ENCODE measurements at regions not wholly inside any gene's neighbourhood (a gene's known extent, or its start where the extent isn't known, plus 50 kb on each side); places are given as distances from the start of the nearest gene placed in this dataset.
"Not testable (repeated sequence)": the region's sequence is repeated elsewhere in the genome, so short reads cannot be mapped to it uniquely, and the experiment has no call there.

DNA sequence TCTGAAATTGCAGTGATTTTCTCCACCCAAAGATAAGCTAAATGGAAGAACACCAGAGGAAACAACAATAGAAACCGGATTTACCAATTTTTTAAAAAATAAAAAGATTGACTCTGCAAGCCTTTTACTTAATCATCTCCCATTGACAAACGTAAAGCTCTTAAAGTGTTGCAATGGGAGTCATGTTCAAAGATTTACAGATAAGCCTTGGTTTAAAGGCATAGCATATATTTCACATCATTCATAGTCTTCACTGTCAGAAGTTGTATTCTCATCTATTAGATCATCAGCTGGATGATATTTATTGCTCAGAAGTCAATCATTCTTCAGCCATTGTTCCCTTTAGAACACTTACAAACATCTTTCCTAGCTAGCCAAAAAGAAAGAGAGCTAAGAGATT lies 397.6 kb downstream of the GBE1 start:
- DNase-seq (ENCODE audit: low spot score): no peak

DNA sequence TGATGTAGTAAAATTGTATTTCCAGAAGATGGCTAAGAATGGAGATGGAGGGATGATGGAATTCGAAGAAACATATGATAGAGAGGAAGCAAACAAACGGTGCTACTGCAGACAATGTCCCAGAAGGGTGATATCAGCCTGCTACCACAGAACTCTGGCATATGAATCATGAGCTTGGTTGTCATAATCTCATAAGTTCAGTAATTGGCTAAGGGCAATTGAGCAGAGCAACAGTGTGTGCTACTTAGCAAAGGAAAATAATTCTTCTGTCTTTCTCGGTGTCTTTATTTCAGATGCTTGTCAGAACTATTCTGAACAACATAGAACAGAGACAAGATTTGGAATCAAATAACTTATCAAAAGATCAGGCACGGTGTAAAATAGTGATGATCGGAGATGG lies 407.3 kb downstream of the GBE1 start:
- DNase-seq (ENCODE audit: low spot score): no peak

DNA sequence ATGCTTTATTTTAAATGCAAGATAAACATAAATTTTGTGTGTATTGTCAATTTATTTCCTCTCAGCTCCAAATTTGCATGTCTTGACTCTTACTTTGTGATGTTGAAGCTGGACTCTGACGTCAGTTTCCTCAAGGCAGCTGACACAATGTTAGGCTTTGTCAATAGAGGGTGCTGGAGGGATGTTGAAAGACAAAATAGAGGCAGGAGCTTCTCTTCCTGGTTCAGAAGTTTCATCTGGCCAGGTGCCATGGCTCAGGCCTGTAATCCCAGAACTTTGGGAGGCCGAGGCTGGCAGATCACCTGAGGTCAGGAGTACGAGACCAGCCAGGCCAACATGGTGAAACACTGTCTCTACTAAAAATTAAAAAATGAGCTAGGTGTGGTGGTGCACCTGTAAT lies 408.6 kb downstream of the GBE1 start:
- DNase-seq (ENCODE audit: low spot score): peak; percentile 2

DNA sequence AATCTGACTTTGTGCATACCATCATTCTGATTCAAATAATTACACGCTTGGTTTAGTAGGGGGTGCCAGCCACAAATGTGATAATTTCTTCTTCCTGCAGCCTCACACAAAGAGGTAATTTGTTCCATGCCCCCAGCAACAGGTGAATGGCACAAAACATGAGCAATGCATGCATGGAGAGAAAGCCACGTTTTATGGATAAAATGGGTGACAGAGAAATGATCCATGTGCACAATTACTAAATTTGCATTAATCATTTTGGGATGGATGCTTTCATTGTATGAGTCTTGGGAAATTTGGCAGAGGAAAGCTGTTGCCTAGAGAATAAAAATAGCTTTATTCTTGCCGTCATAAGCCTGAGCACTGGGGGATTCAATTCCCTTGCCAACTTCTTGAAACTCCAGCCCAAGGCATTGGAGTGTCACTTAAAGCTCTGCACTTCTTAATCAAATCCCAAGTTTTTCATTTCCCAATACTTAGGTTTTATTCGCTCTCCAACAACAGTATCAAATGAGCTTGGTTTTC lies 411.6 kb downstream of the GBE1 start:
- DNase-seq (ENCODE audit: low spot score): no peak

DNA sequence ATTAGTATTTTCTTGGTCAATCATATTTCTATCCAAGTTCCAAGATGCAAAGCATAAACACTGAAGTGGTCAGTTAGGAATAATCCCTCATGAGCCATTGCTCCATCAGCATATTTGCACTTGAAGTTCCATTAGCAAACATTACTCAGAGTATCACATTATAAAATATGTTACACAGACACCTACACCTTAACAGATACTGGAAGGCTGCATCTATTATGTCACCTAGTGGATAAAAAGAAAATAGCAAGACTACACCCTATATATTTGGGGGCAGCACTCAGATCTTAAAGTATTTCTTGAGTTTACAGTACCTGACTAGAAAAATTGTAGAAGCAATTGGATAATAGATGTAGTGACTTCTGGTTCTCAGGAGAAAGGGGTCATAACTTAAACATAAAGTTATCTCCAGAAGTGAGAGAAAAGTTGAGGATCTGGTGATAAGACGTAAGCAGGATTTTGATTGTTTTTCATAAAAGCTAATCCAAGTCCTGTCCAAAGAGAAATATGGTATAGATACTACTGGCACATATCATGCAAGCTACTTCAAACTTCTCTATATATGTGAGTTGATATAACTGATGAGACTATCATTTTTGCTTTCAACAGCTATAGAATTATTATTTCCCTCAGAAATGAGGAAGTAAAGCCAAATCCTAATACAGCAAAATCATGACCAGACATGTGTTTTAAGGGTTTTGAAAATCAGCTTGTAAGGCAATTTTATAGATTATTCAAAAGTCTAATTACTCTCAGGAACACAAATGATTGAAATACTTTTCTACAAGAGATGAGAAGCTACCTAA lies 422.2 kb downstream of the GBE1 start:
- peak; percentile 4 for DNase-seq (ENCODE audit: low spot score)

DNA sequence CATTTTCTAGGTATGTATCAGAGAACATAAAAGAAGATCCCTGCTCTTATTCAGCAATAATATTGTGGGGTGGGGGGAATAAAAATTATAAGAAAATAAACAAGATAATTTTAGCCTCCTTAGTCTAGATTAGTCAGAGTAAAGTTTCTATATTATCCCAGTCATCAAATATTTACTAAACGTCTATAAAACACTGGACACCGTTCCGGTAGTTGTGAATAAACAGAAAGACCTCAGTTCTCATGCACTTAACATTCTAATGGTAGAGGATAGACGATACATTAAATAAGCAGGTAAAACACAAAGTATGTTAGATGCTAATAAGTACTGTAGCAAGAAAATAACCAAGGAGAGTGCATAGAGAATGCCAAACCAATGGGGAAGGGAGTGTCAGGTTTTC lies 425.0 kb downstream of the GBE1 start:
- DNase-seq (ENCODE audit: low spot score): no peak

DNA sequence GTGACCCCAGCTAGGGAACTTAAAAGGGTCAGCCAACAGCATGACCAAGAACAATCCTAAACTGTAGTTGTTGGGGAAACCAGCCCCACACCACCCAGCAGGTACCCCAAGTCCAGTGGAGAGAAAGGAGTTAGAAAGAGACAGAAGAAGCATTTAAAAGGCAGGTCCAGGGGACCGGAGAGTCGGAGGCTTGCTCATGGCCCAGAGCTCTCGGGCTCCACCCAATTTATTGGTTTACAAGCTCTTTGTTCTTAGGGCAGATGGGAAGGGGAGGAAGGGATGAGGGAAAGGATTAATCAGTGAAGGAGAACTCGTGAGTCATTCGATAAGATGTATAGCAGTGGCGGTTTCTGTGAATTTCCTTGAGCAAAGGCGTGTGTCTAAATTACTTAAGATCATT lies 431.6 kb downstream of the GBE1 start:
- not testable (repeated sequence) for DNase-seq (ENCODE audit: low spot score)

DNA sequence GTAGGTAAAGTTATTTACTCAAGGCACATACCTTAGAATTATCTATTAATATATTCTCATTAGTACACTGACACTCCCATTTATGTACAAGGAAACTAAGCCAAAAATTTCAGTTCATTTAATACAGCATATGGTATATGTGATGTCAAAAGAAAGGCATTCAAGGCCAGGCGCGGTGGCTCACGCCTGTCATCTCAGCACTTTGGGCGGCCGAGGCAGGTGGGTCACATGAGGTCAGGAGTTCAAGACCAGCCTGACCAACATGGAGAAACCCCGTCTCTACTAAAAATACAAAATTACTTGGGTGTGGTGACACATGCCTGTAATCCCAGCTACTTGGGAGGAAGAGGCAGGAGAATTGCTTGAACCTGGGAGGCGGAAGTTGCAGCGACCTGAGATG lies 435.2 kb downstream of the GBE1 start:
- DNase-seq (ENCODE audit: low spot score): no peak

DNA sequence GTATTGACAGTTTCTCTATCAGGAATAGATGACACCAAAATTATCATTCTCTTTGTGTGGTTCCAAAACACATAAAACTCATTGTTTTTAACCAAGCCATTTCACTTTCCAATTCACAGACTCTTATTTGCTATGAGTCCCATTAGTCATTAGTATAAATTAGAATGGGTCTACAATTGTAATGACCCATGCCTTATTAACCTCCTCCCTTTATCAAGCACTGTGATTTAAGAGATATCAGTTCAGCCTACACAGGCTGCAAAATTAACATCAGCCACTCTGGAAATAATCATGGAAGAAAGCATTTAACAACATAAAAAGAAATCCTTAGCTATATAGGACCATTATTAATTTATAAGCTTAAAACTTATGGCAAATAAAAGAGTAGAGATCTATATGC lies 440.6 kb downstream of the GBE1 start:
- DNase-seq (ENCODE audit: low spot score): no peak

DNA sequence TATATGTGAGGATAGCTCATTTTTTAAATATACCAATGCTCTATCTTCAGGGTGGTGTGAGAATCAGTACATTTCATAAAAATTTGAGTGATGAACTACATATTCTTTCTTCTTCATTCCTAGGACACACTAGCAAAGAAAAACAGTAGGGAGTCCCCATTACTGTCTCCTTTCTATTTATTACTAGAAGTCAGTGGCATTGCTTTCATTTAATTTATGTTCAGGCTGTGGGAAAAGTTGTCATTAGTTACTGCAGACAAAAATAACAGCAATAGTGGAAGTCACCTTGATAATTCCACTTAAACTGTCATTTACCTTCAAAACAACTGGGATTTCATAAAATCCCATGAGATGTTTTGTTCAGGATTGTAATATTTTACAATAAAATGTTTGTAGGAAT lies 446.4 kb downstream of the GBE1 start:
- DNase-seq (ENCODE audit: low spot score): no peak

DNA sequence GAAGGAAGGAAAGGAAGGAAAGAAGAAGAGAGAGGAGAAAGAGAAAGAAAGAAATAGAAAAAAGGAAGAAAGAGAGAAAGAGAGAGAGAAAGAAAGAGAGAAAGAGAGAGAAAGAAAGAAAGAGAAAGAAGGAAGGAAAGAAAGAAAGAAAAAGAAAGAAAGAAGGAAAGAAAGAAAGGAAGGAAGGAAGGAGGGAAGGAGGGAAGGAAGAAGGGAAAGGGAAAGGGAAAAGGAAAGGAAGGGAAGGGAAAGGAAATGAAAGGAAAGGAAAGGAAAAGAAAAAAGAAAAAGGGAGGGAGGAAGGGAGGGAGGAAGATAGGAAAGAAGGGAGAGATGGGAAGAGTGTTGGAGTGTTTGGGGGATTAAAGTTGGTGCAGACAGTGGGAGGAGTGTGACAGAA lies 450.1 kb downstream of the GBE1 start:
- no peak for DNase-seq (ENCODE audit: low spot score)

DNA sequence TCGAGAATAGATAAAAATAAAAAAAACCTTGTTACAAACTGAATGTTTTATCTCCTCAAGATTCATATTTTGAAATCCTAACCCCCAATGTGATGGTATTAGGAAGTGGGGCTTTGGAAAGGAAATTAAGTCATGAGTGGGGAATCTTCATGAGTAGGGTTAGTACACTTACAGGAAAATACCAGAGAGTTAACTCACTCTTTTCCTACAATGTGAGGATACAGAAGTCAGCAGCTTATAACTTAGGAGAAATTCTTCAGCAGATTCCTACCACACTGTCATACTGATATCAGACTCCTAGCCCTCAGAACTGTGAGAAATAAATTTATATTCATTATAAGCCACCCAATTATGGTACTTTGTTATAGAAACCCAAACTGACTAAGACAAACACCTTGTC lies 453.1 kb downstream of the GBE1 start:
- DNase-seq (ENCODE audit: low spot score): peak; percentile 28

DNA sequence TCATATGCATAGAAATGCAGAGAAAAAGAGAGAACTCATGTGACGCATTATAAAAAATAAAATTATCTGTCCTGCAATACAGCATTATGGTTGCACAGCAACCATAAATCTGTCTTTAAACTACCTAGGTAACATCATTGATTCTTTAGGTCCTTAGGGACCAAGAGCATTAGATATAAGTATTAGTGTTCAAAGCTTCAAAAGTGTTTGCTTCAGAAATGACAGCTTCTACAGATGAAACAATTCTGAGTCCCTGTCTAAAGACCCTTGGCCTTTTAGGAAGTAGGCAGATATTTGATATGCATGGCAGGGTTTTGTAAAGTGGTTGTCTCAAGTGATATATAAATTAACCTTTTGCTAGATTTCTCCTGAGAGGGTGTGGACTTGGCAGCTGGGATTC lies 454.2 kb downstream of the GBE1 start:
- DNase-seq (ENCODE audit: low spot score): no peak

DNA sequence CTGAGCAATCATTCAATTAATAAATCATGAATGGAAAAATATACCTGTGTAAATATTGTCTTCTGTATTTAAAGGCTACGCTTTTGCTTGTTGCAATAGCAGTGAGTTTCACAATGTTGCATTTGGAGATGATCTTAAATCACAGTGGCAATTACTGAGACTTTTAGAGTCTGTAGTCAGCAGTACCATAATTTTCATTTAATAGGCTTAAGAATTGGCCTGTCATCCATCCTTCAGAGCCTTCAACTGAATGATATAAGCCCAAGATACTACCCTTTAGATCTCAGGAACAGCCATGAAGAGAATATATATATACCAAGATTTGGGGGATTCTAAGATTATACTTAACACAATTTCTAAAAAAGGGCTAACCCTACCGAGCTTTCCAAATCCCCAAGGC lies 458.1 kb downstream of the GBE1 start:
- no peak for DNase-seq (ENCODE audit: low spot score)

DNA sequence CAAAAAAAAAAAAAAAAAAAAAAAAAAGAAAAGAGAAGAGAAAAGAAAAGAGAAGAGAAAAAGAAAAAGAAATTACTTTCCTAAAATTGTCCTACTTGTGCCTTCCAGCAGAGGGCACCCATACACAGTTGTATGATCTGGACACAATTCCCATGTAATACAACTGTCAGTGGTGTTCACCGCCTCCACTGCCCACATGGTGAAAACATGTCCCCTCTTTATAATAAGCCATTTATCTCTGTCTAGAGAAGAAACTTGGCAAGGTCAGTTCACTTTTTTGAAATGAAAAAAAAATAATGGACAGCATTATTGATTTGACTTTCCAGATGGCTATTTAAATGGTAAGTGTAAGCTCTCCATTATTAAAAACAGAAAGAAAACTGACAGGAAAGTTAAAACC lies 459.4 kb downstream of the GBE1 start:
- peak; percentile 40 for DNase-seq (ENCODE audit: low spot score)

DNA sequence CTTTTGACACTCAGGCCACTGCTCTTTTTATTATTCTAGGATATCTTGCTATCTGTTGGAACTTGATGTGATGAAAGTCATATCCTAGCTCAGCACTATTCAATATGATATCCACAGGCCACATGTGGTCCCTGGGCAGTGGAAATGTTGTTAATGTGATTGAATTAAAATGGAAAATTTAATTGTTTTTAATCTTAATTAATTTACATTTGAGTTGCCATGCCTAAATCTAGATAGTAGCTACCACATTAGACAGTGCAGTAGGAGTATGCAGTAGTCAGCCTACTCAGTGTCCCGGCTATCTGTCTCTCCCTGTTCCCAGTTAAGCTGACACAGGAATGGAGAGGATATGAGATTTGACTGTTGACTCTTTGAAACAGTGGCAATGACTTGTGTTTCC lies 460.2 kb downstream of the GBE1 start:
- DNase-seq (ENCODE audit: low spot score): no peak

DNA sequence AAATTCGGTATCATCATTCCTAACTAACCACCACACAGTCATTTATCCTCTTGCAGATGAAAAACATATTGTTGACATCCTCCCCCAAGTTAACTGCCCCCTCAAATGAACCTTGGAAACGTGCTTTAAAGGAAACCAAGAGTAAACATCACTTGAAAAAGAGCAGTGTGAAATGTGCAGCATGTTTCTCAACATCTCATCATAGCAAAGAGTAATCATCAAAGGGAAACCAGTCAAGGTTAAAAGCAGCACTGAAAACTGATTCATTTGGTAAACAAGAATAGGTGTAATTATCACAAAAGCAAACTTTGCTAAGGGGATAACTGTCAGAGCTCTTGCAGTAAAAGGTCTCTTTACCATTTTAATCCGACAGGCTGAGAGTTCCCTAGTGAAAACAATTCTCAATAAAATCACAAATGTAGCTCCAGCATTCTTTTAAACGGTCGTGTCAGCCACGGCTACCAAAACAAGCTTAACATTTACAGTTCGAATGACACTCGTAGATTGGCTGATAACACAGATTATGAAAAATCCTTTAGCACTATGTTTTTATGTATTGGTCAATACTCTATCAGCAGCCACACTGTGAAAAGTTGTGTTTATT lies 461.0 kb downstream of the GBE1 start:
- no peak for DNase-seq (ENCODE audit: low spot score)

DNA sequence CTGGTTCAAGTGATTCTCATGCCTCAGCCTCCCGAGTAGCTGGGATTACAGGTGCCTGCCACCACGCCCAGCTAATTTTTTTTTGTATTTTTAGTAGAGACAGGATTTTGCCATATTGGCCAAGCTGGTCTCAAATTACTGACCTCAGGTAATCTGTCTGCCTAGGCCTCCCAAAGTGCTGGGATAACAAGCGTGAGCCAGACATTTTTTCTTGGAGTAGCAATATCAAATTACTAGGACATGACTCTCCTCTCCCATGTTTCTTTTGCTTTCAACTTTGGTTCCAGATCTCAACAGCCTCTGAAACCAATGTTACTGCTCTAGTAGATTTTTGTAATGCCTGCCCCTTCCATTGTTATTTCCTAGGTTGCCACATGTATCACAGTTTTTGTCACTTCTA lies 462.0 kb downstream of the GBE1 start:
- DNase-seq (ENCODE audit: low spot score): no peak

DNA sequence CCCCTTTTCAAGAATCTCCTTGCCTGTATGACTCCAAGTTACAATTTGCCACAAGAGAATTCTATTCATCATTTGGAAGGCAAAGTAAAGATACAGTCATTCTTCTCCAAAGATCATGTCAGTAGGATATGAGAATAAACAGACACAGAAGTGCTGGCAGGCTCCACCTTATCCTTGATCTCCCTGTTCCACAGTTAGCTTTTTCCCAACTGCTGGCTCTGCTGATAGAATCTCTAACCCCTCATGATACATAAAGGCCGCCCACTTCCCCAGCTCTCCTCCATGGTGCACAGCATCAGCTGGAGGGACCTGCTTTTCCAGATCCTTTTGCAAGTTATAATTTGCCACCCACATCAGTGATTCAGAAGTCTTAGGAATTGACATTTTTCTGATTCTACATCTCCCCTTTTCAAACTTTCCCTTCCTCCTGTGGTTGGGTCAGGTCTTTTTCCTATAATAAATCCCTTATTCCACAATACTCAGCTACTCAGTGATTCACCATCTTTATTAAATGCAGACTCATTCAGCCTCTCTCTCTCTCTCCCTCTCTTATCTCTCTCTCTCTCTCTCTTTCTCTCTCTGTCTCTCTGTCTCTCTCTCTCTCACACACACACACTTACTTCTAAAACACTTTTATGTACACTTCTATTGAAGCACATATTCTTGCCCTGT lies 465.4 kb downstream of the GBE1 start:
- DNase-seq (ENCODE audit: low spot score): no peak

DNA sequence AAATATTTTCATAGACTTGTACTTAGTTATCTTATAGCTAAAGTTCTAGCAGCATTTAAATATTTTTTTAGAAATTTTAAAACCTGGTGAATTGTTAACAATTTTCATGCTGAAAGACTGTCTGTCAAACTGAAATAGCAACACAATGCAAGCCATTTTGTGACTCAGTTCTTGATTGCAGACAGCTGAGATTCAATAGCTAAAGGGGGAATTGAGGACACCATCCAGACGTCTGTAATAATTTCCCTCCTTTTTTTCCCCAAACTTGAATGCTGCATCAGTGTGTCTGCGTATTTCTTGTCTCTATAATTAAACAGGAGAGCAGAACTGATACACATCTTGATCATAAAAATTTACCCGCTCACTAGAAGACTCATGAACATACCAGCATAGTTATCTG lies 468.3 kb downstream of the GBE1 start:
- no peak for DNase-seq (ENCODE audit: low spot score)

DNA sequence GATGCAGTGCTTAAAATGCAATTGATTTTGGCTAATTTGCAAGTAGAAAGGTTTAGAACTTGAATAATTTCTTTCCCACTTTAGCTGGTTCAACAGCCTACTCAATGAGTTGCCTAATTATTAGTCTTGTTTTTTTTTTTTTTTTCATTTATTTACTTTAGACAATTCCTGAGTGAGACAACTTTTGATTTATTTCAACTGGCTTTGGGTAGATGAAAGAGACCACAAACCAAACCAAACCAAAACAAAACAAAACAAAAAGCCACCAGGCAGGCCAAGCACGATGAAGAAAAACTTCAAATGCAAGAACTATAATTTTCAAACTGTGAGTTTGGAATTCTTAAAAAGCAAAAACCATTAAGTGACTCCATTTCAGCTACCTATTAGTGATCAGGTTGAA lies 469.9 kb downstream of the GBE1 start:
- DNase-seq (ENCODE audit: low spot score): no peak

DNA sequence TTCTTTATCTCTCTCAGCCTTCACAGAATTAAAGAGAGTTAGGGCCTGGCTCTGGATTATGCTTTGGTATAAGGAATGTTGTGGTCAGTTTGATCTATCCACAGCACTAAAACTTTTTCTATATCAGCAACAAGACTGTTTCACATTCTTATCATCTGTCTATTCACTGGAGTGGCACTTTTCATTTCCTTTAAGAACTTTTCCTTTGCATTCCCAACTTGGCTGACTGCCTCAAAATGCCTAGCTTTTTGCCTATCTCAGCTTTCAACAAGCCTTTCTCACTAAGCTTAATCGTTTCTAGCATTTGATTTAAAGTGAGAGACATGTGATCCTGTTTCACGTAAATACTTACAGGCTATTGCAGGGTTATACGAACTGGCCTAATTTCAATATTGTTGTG lies 471.8 kb downstream of the GBE1 start:
- DNase-seq (ENCODE audit: low spot score): no peak
